ENCODE measurements at regions not wholly inside any gene's neighbourhood (a gene's known extent, or its start where the extent isn't known, plus 50 kb on each side); places are given as distances from the start of the nearest gene placed in this dataset.

GRCh38 chr5:40414922-40415321 is 264.8 kb upstream of the PTGER4 start:
- no peak for DNase-seq (ENCODE audit: low spot score)

DNA sequence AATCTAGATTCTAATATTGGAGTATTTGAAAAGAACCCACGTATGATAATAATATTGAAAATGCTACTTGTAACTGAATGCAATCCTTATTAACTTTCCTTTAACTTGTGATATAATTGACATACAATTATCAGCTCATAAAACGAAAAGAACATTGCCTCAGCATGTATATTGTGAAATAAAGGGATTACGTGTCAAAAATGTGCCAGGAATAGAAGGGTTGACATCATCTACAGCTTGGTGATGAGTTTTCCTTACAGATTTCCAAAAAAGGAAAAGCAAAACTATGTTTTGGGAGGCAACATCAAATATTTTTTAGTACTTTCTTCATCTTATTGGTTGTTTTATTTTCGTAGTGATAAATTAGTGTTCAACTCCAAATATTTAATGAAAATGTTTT is 266.0 kb upstream of the PTGER4 start:
- DNase-seq (ENCODE audit: low spot score): no peak

DNA sequence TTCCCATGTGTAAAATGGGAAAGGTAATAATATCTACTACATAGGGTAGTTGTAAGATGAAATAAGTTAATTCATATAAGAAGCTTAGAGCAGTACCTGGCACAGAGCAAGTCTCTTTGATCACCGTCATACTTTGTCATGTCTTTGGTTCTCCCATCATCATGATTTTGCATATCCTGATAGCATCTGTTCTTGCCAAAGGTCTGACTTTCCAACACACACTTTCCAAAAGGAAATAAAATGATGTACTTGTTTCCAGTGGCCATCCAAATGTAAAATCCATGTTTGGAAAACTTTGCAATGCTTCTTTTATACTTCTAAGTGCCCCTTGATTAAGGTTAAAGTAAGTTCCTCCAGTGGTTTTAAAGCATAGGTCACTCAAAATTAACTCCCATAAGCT is 266.9 kb upstream of the PTGER4 start:
- DNase-seq (ENCODE audit: low spot score): no peak

DNA sequence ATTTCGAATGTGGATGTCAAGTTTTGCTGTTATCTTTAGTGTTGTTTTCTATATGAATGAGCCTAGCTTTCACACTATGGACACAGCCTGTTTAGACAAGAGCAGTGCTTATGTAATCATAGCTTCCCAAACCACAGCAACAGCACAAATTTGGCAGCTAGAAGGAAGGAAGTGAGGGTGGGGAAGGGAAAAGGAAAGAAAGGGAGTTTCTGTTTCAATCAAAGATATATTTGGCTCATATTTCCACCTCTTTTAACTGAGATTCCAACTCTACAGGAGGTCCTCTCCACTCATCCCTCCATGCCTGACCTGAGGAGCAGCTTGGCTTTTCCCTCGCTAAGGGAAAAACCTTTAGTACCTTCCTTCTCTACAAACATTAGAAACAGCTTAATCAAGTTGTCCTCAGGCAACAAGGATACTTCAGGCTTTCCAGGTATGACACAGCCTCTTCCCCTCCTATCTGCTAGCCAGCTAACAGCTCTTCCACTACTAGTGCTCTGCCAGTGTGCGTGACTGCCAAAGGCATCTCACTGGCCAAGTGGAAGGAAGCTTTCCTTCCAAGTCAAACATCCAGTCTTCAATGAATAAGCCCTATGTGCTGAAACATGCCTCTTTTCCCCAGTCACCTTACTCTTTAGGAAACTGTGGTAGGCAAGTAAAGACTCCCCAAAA is 268.6 kb upstream of the PTGER4 start:
- no peak for DNase-seq (ENCODE audit: low spot score)

GRCh38 chr5:40410231-40410861 is 269.4 kb upstream of the PTGER4 start:
- peak; percentile 43 for DNase-seq (ENCODE audit: low spot score)

DNA sequence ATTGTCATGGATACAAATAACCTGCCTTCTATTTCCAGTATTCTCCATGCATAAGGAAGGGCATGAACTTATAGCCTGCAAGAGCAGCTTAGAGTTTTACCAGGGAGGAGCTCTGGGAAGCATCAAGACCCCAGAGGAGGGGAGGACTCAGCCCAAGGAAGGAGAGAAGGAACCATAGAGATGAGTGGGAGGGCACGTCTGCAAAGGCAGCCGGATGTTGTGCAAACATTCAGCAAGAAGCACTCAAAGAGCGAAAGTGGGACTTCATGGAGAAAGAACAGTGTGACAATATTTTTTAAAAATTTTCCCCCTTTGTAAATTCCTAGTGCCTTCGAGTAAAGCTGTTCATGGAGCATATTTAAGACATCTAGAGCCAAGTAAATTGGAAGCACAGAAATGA is 270.1 kb upstream of the PTGER4 start:
- no peak for DNase-seq (ENCODE audit: low spot score)

DNA sequence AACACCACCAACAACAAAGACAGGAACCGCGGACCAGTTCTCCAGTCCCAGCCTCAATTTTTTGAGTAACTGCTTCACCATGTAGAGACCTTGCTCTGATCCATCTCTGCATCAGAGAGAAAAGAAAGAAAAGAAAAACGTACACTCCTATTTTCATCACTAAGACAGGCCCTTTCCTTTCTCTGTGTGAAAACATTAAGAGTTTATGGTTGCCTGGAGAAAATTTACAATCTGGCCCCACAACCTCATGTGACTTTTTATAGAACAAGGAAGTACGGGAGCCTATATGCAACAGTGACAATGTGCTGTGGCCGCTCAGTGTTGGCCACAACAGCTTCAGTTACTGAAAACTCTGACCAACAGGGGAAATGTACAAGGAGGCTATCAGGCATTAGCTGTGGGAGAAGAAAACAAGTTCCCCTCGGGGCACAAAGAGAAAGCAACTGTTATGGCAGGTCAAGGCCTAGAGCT is 272.9 kb upstream of the PTGER4 start:
- no peak for DNase-seq (ENCODE audit: low spot score)

DNA sequence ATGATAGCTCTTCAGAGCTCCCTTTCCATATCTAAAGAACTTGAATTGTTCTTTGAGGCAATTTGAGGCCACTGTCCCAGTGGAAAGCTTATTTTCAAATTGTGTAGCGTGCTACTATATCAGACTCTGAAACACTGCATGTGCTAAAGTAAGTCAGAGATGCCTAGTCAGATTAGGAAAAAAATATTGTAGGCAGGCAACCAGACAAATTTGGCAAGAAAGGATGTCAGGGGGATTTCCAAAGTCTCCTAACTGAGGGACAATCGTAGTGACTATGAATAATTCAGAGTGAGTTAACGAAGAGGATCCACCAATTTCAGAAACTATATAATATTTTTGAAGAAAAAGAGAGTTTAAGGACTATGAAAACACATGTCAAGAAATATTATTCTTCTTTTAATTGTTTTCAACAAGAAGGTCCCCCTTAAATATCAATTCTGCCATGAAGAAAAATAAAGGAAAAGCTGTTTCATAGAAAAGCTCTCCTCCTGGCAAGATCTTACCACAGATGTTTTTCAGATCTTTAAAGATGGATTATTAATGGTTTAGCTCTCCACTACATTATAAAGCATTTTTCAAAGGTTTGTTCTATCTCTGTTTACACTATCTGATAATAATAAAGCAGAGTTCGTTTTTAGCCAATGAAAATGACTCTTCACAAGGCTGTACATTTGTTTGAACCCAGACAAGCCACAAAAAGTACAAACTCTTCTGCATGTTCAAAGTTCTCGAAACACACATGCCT is 273.5 kb upstream of the PTGER4 start:
- no peak for DNase-seq (ENCODE audit: low spot score)

GRCh38 chr5:40405230-40405629 is 274.5 kb upstream of the PTGER4 start:
- DNase-seq (ENCODE audit: low spot score): no peak

GRCh38 chr5:40404613-40405012 is 275.1 kb upstream of the PTGER4 start:
- no peak for DNase-seq (ENCODE audit: low spot score)

DNA sequence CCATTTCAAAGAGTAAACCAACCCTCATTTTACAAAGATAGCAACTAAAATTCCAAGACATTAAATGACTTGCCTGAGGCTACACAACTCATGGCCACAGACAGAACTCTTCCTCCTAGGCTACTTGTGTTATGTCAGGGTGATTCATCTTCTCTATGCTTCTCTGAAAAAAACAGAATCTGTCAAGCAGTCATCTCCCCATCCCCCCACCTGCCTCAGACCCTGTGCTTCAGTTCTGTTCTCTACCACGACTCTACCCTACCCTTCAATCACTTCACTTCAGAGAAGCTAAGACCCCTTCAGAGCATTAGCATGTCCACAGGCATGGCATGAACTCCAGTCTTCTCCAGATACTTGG is 277.7 kb upstream of the PTGER4 start:
- DNase-seq (ENCODE audit: low spot score): no peak

GRCh38 chr5:40401284-40402006 is 278.3 kb upstream of the PTGER4 start:
- DNase-seq (ENCODE audit: low spot score): no peak

- no peak for DNase-seq (ENCODE audit: low spot score)
Observed at GRCh38 chr5:40400245-40400644, 279.5 kb upstream of the PTGER4 start.

- DNase-seq (ENCODE audit: low spot score): no peak
Observed at GRCh38 chr5:40399349-40399748, 280.4 kb upstream of the PTGER4 start.

- no peak for DNase-seq (ENCODE audit: low spot score)
Observed at GRCh38 chr5:40397976-40398375, 281.7 kb upstream of the PTGER4 start.

DNA sequence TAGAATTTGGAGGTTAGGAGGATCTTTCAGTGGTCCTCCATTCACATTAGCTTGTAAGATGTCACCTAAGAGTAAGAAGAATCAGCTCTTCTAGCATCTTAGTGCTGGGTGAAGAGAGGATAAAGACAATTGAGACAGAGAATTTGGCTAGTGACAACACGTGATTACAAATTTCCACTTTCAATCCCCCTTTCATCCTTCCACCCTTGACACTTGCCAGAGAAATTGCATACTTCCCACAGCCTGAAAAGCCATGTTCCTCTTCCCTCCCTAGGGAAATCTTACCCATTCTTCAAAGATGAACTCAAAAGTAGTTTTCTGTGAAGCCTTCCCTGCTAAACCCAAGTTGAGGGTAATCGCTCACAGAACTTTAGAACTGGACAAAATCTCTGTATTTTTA is 282.6 kb upstream of the PTGER4 start:
- no peak for DNase-seq (ENCODE audit: low spot score)

DNA sequence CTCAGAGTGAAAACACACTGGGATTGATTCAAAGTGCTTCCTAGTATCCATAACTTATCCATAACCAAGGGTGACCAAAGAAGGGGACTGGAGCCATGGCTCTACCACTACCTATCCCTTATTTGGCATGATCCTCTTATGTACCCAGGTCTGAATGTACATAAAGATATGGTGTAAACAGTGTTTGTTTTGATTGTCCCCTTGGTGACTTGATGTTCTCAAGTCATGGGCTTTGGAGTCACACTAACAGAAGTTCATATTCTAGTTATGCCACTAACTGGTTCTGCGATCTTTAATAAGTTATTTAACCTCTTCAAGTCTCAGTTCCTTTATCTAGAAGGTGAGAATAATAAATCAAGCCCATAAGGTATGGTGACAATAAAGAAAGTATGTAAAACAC is 283.4 kb upstream of the PTGER4 start:
- DNase-seq (ENCODE audit: low spot score): no peak

GRCh38 chr5:40395251-40395650 is 284.5 kb upstream of the PTGER4 start:
- no peak for DNase-seq (ENCODE audit: low spot score)

- no peak for DNase-seq (ENCODE audit: low spot score)
Observed at GRCh38 chr5:40394698-40395097, 285.0 kb upstream of the PTGER4 start.

- no peak for DNase-seq (ENCODE audit: low spot score)
Observed at GRCh38 chr5:40391642-40392041, 288.1 kb upstream of the PTGER4 start.

DNA sequence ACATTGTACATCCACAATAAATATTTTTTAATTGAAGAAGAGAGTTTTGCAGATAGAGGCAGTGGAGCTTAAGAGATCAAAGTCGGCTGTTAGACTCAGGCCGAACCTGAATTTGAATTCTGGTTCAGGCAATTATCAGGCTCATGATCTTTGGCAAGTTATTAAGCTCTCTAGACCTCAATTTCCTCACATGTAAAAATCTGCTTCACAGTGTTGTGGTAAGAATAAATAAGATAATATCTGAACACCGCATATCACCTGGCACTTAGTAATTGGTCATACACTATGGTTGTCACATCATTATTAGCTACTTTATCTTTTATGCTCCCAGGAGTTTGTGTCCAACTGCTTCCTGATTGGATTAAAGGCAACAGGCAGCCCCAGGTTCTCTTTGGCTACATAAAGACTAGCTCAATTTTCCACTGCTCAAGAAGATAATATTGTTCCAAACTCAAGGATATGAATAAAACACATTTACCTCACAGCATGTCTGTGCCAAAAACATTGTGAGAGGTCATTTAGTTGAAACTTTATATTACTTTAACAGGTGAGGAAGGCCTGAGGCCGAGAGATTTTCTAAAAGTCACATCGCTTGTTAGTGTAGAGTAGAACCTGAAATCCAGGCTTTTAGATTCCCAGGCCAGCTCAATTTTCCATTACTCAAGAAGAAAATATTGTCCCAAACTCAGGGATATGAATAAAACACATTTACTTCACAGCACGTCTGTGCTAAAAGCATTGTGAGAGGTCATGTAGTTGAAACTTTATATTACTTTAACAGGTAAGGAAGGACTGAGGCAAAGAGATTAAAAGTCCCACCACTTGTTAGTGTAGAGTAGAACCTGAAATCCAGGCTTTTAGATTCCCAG is 289.2 kb upstream of the PTGER4 start:
- DNase-seq (ENCODE audit: low spot score): no peak

GRCh38 chr5:40389591-40389990 is 290.1 kb upstream of the PTGER4 start:
- no peak for DNase-seq (ENCODE audit: low spot score)

Data from mucosa of gallbladder (tissue), 1 donor.